Renal cortical epithelial cell (primary cell): ENCODE measurements at regions not wholly inside any gene's neighbourhood (a gene's known extent, or its start where the extent isn't known, plus 50 kb on each side); places are given as distances from the start of the nearest gene placed in this dataset.
"Not testable (repeated sequence)": the region's sequence is repeated elsewhere in the genome, so short reads cannot be mapped to it uniquely, and the experiment has no call there.

ENCODE experiments used
- DNase-seq: peaks from one replicate; pipeline ENCODE4 v3.0.0-alpha.2; 2011; ENCODE audit warnings: low read depth

GRCh38 chr7:85791098-85791497, 604.2 kb upstream of the SEMA3D start:
- not testable (repeated sequence) for DNase-seq

GRCh38 chr7:85781606-85782005, 594.8 kb upstream of the SEMA3D start:
- DNase-seq = no peak

- no peak for DNase-seq
These were observed 590.0 kb upstream of the SEMA3D start for GRCh38 chr7:85776691-85777345.

- no peak for DNase-seq
These were observed 588.6 kb upstream of the SEMA3D start for GRCh38 chr7:85775431-85775830.

GRCh38 chr7:85774986-85775385, 588.1 kb upstream of the SEMA3D start:
- no peak for DNase-seq

- DNase-seq = peak; percentile 19
These were observed 586.4 kb upstream of the SEMA3D start for GRCh38 chr7:85773116-85773728.

- no peak for DNase-seq
These were observed 584.7 kb upstream of the SEMA3D start for GRCh38 chr7:85771516-85771915.

- DNase-seq = no peak
These were observed 583.5 kb upstream of the SEMA3D start for GRCh38 chr7:85770332-85770731.

GRCh38 chr7:85765698-85766298, 578.9 kb upstream of the SEMA3D start:
- DNase-seq = no peak

- DNase-seq = no peak
These were observed 577.2 kb upstream of the SEMA3D start for GRCh38 chr7:85764034-85764433.

GRCh38 chr7:85757348-85757747, 570.5 kb upstream of the SEMA3D start:
- no peak for DNase-seq

GRCh38 chr7:85750454-85750949, 563.6 kb upstream of the SEMA3D start:
- peak; percentile 47 for DNase-seq

- DNase-seq = peak; percentile 43
These were observed 563.0 kb upstream of the SEMA3D start for GRCh38 chr7:85749696-85750453.

GRCh38 chr7:85748861-85749260, 562.0 kb upstream of the SEMA3D start:
- no peak for DNase-seq

GRCh38 chr7:85737426-85737825, 550.6 kb upstream of the SEMA3D start:
- DNase-seq = no peak

- no peak for DNase-seq
These were observed 549.2 kb upstream of the SEMA3D start for GRCh38 chr7:85736085-85736484.

- DNase-seq = no peak
These were observed 548.0 kb upstream of the SEMA3D start for GRCh38 chr7:85734823-85735222.

GRCh38 chr7:85733169-85733915, 546.5 kb upstream of the SEMA3D start:
- peak; percentile 87 for DNase-seq

GRCh38 chr7:85730012-85730411, 543.2 kb upstream of the SEMA3D start:
- DNase-seq = no peak

- DNase-seq = no peak
These were observed 538.2 kb upstream of the SEMA3D start for GRCh38 chr7:85725026-85725425.
